Stimulated activated naive CD4-positive, alpha-beta T cell treated with Interleukin-2 at 50 U/mL for 16 hours (primary cell): ENCODE measurements at regions not wholly inside any gene's neighbourhood (a gene's known extent, or its start where the extent isn't known, plus 50 kb on each side); places are given as distances from the start of the nearest gene placed in this dataset.
"Not testable (repeated sequence)": the region's sequence is repeated elsewhere in the genome, so short reads cannot be mapped to it uniquely, and the experiment has no call there.

Experiments used
- DNase-seq: peaks from one replicate; lab custom pipeline; 2025; lab: John Stamatoyannopoulos, UW

- no peak for DNase-seq
These were observed 776.1 kb upstream of the RAB6C start for GRCh38 chr2:129203331-129203730.

GRCh38 chr2:129204581-129204980 is 774.9 kb upstream of the RAB6C start:
- DNase-seq = not testable (repeated sequence)

- no peak for DNase-seq
These were observed 774.3 kb upstream of the RAB6C start for GRCh38 chr2:129205176-129205575.

- no peak for DNase-seq
These were observed 773.7 kb upstream of the RAB6C start for GRCh38 chr2:129205766-129206165.

- no peak for DNase-seq
These were observed 767.0 kb upstream of the RAB6C start for GRCh38 chr2:129212299-129212958.

- no peak for DNase-seq
These were observed 755.4 kb upstream of the RAB6C start for GRCh38 chr2:129224022-129224421.

- no peak for DNase-seq
These were observed 755.0 kb upstream of the RAB6C start for GRCh38 chr2:129224486-129224885.

GRCh38 chr2:129229196-129229595 is 750.3 kb upstream of the RAB6C start:
- no peak for DNase-seq

GRCh38 chr2:129229830-129230441 is 749.5 kb upstream of the RAB6C start:
- no peak for DNase-seq

GRCh38 chr2:129231924-129232323 is 747.5 kb upstream of the RAB6C start:
- DNase-seq = no peak

- no peak for DNase-seq
These were observed 746.3 kb upstream of the RAB6C start for GRCh38 chr2:129233166-129233565.

GRCh38 chr2:129233751-129234406 is 745.6 kb upstream of the RAB6C start:
- DNase-seq = no peak

- no peak for DNase-seq
These were observed 742.9 kb upstream of the RAB6C start for GRCh38 chr2:129236601-129237000.

GRCh38 chr2:129237966-129238725 is 741.3 kb upstream of the RAB6C start:
- no peak for DNase-seq

GRCh38 chr2:129239141-129239540 is 740.3 kb upstream of the RAB6C start:
- DNase-seq = no peak

- no peak for DNase-seq
These were observed 739.4 kb upstream of the RAB6C start for GRCh38 chr2:129240061-129240460.

- DNase-seq = no peak
These were observed 737.2 kb upstream of the RAB6C start for GRCh38 chr2:129242269-129242668.

- no peak for DNase-seq
These were observed 731.7 kb upstream of the RAB6C start for GRCh38 chr2:129247751-129248150.

GRCh38 chr2:129248198-129248597 is 731.3 kb upstream of the RAB6C start:
- no peak for DNase-seq

- no peak for DNase-seq
These were observed 726.5 kb upstream of the RAB6C start for GRCh38 chr2:129252781-129253460.

GRCh38 chr2:129253461-129253812 is 726.0 kb upstream of the RAB6C start:
- no peak for DNase-seq

GRCh38 chr2:129254718-129255117 is 724.7 kb upstream of the RAB6C start:
- no peak for DNase-seq
